Mucosa of rectum (tissue), 2 donors: ENCODE measurements at regions not wholly inside any gene's neighbourhood (a gene's known extent, or its start where the extent isn't known, plus 50 kb on each side); places are given as distances from the start of the nearest gene placed in this dataset.
"Not testable (repeated sequence)": the region's sequence is repeated elsewhere in the genome, so short reads cannot be mapped to it uniquely, and the experiment has no call there.

Source experiments
- H3K27ac ChIP-seq, 2 donors: one replicate each; pipeline ENCODE4 v1.7.0; 2013; ENCODE audit warnings: inconsistent platforms in 2 of 2, low read depth in 2 of 2, low read length in 2 of 2
- H3K27me3 ChIP-seq, 2 donors: one replicate each; pipeline ENCODE4 v1.7.0; 2013; ENCODE audit warnings: low read length in 2 of 2; ENCODE audit not compliant: control insufficient read depth in 2 of 2, insufficient read depth in 2 of 2
- H3K36me3 ChIP-seq, 2 donors: one replicate each; pipeline ENCODE4 v1.7.0; 2013; ENCODE audit warnings: low read length in 2 of 2; ENCODE audit not compliant: control insufficient read depth in 2 of 2, insufficient read depth in 2 of 2
- H3K4me1 ChIP-seq, 2 donors: one replicate each; pipeline ENCODE4 v1.7.0; 2013; ENCODE audit warnings: low read length in 2 of 2, mild to moderate bottlenecking in 1 of 2; ENCODE audit not compliant: control insufficient read depth in 2 of 2, insufficient read depth in 2 of 2
- H3K4me3 ChIP-seq, 2 donors: one replicate each; pipeline ENCODE4 v1.7.0; 2013; ENCODE audit warnings: low read length in 2 of 2
- H3K9ac ChIP-seq, 2 donors: one replicate each; pipeline ENCODE4 v1.7.0; 2013; ENCODE audit warnings: low read length in 2 of 2, low read depth in 1 of 2, mild to moderate bottlenecking in 1 of 2
- H3K9me3 ChIP-seq, 2 donors: one replicate each; pipeline ENCODE4 v1.7.0; 2013; ENCODE audit warnings: low read length in 2 of 2; ENCODE audit not compliant: control insufficient read depth in 2 of 2
- donor health status: healthy.
- donor health status: Normal muscosa, but diverticular disease.

- H3K27me3 ChIP-seq, H3K36me3 ChIP-seq, H3K4me1 ChIP-seq, H3K9me3 ChIP-seq, H3K4me3 ChIP-seq, H3K9ac ChIP-seq, H3K27ac ChIP-seq: not testable (repeated sequence)
These were observed 246.3 kb upstream of the NOTCH2NLA start for GRCh38 chr1:146475086-146475485.

GRCh38 chr1:146474216-146474615 is 245.4 kb upstream of the NOTCH2NLA start:
- not testable (repeated sequence) for H3K27me3 ChIP-seq, H3K27ac ChIP-seq, H3K36me3 ChIP-seq

GRCh38 chr1:146472192-146472861 is 243.5 kb upstream of the NOTCH2NLA start:
- H3K9ac ChIP-seq, H3K27me3 ChIP-seq, H3K9me3 ChIP-seq, H3K36me3 ChIP-seq, H3K27ac ChIP-seq, H3K4me1 ChIP-seq: not testable (repeated sequence)
- peak overlapping the region; percentile 52 to 61 for H3K4me3 ChIP-seq

More at GRCh38 chr1:146474216-146474615, 245.4 kb upstream of the NOTCH2NLA start:
- H3K9ac ChIP-seq, H3K4me3 ChIP-seq, H3K9me3 ChIP-seq, H3K4me1 ChIP-seq: not testable (repeated sequence)

GRCh38 chr1:146459939-146460338 is 231.1 kb upstream of the NOTCH2NLA start:
- not testable (repeated sequence) for H3K27me3 ChIP-seq, H3K9ac ChIP-seq, H3K4me3 ChIP-seq, H3K9me3 ChIP-seq, H3K27ac ChIP-seq, H3K4me1 ChIP-seq, H3K36me3 ChIP-seq

DNA sequence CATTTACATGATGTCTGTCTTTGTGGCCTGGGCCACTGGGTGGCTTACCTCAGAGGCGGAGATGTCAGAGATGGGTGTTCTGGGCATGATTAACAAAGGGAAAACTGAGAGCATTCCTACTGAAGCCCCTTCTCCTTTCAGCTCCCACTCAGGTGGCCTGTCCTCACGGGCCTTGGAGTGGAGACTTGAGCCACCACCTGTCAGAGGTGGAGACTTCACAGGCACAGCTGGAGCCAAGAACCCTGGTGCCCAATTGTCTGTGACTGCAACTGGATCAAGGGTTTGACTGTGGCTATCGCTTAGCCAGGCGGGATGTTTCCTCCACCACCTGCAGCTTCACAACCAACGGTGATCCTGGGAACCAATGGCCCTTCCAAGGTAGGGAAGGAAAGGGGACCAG is 230.5 kb upstream of the NOTCH2NLA start:
- H3K27ac ChIP-seq, H3K36me3 ChIP-seq, H3K4me1 ChIP-seq, H3K4me3 ChIP-seq, H3K9ac ChIP-seq, H3K27me3 ChIP-seq, H3K9me3 ChIP-seq: not testable (repeated sequence)

GRCh38 chr1:146448877-146449246 is 220.0 kb upstream of the NOTCH2NLA start:
- not testable (repeated sequence) for H3K27ac ChIP-seq, H3K4me3 ChIP-seq, H3K9ac ChIP-seq, H3K4me1 ChIP-seq, H3K36me3 ChIP-seq, H3K9me3 ChIP-seq, H3K27me3 ChIP-seq

GRCh38 chr1:146448212-146448876 is 219.5 kb upstream of the NOTCH2NLA start:
- H3K9ac ChIP-seq, H3K4me1 ChIP-seq, H3K27me3 ChIP-seq, H3K27ac ChIP-seq, H3K4me3 ChIP-seq, H3K36me3 ChIP-seq, H3K9me3 ChIP-seq: not testable (repeated sequence)

DNA sequence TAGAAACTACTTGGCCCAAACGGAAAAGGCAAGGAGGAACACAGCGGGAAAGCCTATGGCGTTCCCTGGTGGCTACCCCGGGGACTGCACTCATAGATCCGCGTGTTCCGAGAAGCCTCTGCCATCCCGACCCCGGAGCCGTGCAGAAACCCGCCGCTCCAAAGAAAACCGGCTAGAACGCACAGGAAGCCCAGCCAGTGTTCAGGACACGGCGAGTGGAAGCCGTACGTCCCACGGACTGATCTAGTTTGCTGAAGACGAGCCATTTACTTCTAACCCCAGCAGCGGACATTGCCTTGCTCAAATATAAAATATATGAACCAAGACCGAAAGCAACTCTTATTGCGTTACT is 215.0 kb upstream of the NOTCH2NLA start:
- not testable (repeated sequence) for H3K27me3 ChIP-seq, H3K4me1 ChIP-seq, H3K9me3 ChIP-seq, H3K9ac ChIP-seq, H3K27ac ChIP-seq, H3K36me3 ChIP-seq
- H3K4me3 ChIP-seq, result peak overlapping the region; percentile 23 to 63

DNA sequence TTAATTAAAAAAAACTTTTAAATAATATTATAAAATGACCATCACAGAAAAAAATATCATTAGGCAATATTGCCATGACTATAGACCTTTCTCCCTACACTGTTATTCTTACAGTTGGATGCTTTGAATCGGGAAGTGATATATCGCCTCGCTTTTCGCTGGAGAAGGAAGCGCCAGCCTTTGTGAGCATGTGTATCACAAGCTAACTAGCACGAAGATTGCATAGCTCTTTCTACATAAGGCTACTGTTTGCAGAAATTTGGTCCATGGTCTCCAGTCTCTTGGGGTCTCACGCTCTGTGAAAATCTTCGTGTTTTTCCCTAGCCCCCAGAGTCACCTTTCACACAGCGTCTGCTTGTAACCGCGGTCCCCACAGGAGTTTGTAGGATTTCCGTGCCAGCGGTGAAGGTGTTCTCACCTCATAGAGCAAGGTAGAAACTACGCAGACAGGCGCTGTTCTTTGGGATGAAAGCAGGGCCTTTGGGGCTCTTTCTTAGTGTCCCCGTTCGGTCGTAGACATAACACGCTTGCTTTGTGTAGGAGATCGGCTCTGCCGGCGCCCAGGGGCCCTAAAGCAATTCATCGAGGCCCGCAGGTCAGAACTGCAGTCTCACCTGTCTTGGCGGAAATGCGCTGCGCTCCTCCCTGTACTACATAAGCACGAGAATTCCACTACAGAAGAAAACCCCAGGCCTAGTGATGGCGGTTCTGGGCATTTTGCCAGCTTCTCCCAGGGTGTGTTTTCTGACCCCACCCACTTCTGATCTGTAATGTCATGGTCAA is 214.5 kb upstream of the NOTCH2NLA start:
- not testable (repeated sequence) for H3K9ac ChIP-seq, H3K36me3 ChIP-seq, H3K27me3 ChIP-seq, H3K27ac ChIP-seq, H3K4me1 ChIP-seq, H3K9me3 ChIP-seq, H3K4me3 ChIP-seq

DNA sequence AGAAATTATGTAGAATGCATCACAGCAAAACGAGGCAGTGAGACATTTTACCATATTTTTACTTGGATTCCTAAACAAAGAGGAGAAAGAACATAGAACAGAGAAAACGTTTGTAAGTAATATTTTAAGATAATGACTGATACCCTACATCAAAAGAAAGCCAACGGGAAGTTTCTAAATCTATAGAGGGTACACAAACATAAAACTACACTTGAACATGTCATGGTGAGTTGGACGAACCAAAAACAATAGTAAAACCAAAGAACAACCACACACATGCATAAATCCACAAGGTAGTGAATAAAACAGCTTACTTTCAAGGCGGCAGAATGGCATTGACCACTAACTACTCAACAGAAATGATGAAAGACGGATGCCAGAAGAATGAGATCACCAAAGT is 209.7 kb upstream of the NOTCH2NLA start:
- H3K36me3 ChIP-seq, H3K9me3 ChIP-seq, H3K4me1 ChIP-seq, H3K27me3 ChIP-seq, H3K9ac ChIP-seq, H3K4me3 ChIP-seq, H3K27ac ChIP-seq: not testable (repeated sequence)
